PC-9 (cell line): ENCODE measurements at regions not wholly inside any gene's neighbourhood (a gene's known extent, or its start where the extent isn't known, plus 50 kb on each side); places are given as distances from the start of the nearest gene placed in this dataset.

Experiments used
- BruUV-seq: library from RNA; stranded (reverse); fragments of 400-500 nt; replicated peaks from 2 replicates; lab custom pipeline; 2021; lab: Mats Ljungman, UMichigan
- CTCF ChIA-PET: fragments of 300-600 bp; sonication (Branson Sonifier 250); formaldehyde crosslinking; loops from one replicate; lab custom pipeline; 2022; ENCODE audit warnings: antibody characterized with exemption; lab: Charles Lee
- POLR2A ChIA-PET: fragments of 300-600 bp; sonication (Branson Sonifier 250); formaldehyde crosslinking; loops from one replicate; lab custom pipeline; 2022; ENCODE audit warnings: antibody characterized with exemption; ENCODE audit not compliant: unreplicated experiment; lab: Charles Lee
- DNase-seq, 2 experiments: peaks; one replicate each; pipeline versions ENCODE4 v3.0.0 to v3.0.0-alpha.2; 2015 to 2022; ENCODE audit warnings: mixed read lengths in 1 of 2
- H2AFZ ChIP-seq: fragments of 200-600 bp; sonication (generic); 2 replicates; pipeline ENCODE4 v1.8.1; 2017; ENCODE audit warnings: antibody characterized with exemption
- H3F3A ChIP-seq: fragments of 200-600 bp; sonication (generic); 2 replicates; pipeline ENCODE4 v1.8.1; 2017; ENCODE audit warnings: antibody characterized with exemption, mild to moderate bottlenecking, low read depth; ENCODE audit not compliant: insufficient read depth
- H3K27ac ChIP-seq: fragments of 200-600 bp; sonication (generic); 2 replicates; pipeline ENCODE4 v1.6.1; 2016; ENCODE audit warnings: mixed run types
- H3K27me3 ChIP-seq: fragments of 200-600 bp; sonication (generic); 2 replicates; pipeline ENCODE4 v1.6.1; 2016; ENCODE audit warnings: low read depth, mixed run types; ENCODE audit not compliant: insufficient read depth
- H3K36me3 ChIP-seq: fragments of 200-600 bp; sonication (generic); 2 replicates; pipeline ENCODE4 v1.6.1; 2016; ENCODE audit warnings: low read depth, mixed run types
- H3K4me1 ChIP-seq: fragments of 200-600 bp; sonication (generic); replicated peaks from 2 replicates; pipeline ENCODE4 v1.6.1; 2016; ENCODE audit warnings: mixed run types; ENCODE audit not compliant: insufficient read depth
- H3K4me2 ChIP-seq: fragments of 200-600 bp; sonication (generic); 2 replicates; pipeline ENCODE4 v1.6.1; 2017; ENCODE audit warnings: mixed run types
- H3K4me3 ChIP-seq: fragments of 200-600 bp; sonication (generic); 2 replicates; pipeline ENCODE4 v1.6.1; 2016; ENCODE audit warnings: mixed run types
- H3K79me2 ChIP-seq: fragments of 200-600 bp; sonication (generic); 2 replicates; pipeline ENCODE4 v1.6.1; 2017; ENCODE audit warnings: low read depth, mixed run types
- H3K9me2 ChIP-seq: fragments of 200-600 bp; sonication (generic); 2 replicates; pipeline ENCODE4 v1.8.1; 2017; ENCODE audit warnings: mild to moderate bottlenecking; ENCODE audit not compliant: insufficient read depth
- H3K9me3 ChIP-seq: fragments of 200-600 bp; sonication (generic); 2 replicates; pipeline ENCODE4 v1.8.1; 2016; ENCODE audit warnings: low read depth; ENCODE audit not compliant: insufficient read depth
- H4K20me1 ChIP-seq: fragments of 200-600 bp; sonication (generic); 2 replicates; pipeline ENCODE4 v1.8.1; 2017; ENCODE audit not compliant: insufficient read depth
- EZH2 ChIP-seq: fragments of 200-600 bp; sonication (generic); IDR thresholded peaks from 2 replicates; pipeline ENCODE4 v1.8.0; 2017; ENCODE audit warnings: antibody characterized with exemption, low read depth
- intact Hi-C: fragments of 100-400 bp; cut with micrococcal nuclease; formaldehyde crosslinking; loops from one replicate; pipeline ENCODE4 v1.10.0; 2022; ENCODE audit not compliant: unreplicated experiment
- TF ChIP-seq, protein P1 (sequence below): fragments of 200-600 bp; sonication (generic); conservative IDR thresholded peaks from 2 replicates; pipeline ENCODE4 v1.6.1; 2017; ENCODE audit warnings: mixed run types, antibody characterized with exemption, mild to moderate bottlenecking, moderate library complexity

DNA sequence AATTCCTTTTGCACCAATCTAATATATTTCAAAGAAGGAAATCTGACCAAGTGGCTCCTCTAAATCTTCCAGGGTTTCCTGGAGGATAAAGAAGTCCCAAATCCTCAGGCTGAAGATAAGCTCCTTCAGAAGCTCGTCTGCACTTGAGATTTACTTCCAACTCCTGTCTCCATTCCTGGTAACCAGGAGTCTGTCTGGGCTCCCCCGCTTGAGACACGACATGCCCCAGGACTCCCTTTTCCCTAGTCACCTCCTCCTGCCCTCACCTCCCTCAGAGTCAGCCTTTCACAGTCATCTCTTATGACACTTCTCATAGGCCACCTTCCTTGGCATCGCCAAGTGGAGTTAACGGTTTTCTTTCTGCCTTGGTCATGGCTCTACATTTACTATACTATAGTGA lies 103.4 kb upstream of the NEDD9 start:
- BruUV-seq: no TSS peak
- H3K27ac ChIP-seq: no peak overlapping the region
- no peak overlapping the region for H3K4me3 ChIP-seq
- H3K9me2 ChIP-seq: no peaks in the 10 kb centered on the region
- H3K27me3 ChIP-seq: no peaks in the 10 kb centered on the region
- TF ChIP-seq, protein P1, sequence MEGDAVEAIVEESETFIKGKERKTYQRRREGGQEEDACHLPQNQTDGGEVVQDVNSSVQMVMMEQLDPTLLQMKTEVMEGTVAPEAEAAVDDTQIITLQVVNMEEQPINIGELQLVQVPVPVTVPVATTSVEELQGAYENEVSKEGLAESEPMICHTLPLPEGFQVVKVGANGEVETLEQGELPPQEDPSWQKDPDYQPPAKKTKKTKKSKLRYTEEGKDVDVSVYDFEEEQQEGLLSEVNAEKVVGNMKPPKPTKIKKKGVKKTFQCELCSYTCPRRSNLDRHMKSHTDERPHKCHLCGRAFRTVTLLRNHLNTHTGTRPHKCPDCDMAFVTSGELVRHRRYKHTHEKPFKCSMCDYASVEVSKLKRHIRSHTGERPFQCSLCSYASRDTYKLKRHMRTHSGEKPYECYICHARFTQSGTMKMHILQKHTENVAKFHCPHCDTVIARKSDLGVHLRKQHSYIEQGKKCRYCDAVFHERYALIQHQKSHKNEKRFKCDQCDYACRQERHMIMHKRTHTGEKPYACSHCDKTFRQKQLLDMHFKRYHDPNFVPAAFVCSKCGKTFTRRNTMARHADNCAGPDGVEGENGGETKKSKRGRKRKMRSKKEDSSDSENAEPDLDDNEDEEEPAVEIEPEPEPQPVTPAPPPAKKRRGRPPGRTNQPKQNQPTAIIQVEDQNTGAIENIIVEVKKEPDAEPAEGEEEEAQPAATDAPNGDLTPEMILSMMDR: no peak
- no peak for TF ChIP-seq EZH2
- no peaks in the 10 kb centered on the region for H3F3A ChIP-seq
- H3K36me3 ChIP-seq: no peaks in the 10 kb centered on the region
- POLR2A ChIA-PET: no interaction called here
- DNase-seq: no peak
- no peaks in the 10 kb centered on the region for H3K9me3 ChIP-seq
- H3K4me1 ChIP-seq: 0 out of 2 replicates have a peak, but pooled peaks cover 7% of the 10 kb centered on the region
- H4K20me1 ChIP-seq: no peaks in the 10 kb centered on the region
- CTCF ChIA-PET: no interaction called here
- no peaks in the 10 kb centered on the region for H3K79me2 ChIP-seq
- H3K4me2 ChIP-seq: no peak overlapping the region
- intact Hi-C loops: no loop called here
- no peak overlapping the region for H2AFZ ChIP-seq

DNA sequence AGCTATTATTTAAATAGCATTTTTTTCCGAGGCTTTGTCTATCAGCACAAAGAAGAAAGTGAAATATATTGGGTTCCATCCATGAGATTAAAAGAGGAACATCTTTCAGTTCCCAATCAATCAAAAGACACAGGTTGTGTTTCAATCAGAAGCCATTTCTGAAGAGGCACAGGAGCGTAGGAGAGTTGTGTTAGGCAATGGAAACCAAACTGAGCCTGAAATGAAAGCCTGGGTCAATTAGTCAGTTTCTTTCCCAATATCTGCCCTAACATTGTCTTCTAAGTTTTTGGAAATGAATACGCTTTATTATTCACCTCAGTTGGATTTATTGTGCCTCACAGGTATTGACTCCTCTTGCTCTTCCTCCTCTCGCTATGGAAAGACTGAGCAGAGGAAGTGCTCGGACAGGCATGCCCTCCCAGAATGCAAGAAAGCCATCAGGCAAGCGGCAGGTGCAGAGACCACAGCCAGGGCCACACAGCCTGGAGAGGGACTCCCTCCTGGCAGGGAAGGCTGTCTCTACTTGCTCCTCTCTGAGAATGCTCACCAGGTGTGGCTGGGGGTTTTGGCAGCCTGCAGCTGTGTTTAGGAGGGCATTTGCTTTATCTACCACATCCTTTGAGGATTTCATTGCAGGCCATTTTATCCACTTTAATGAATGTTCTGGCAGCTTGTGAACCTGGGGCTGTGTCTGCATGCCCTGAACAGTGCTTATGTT lies 100.8 kb upstream of the NEDD9 start:
- Histone ChIP-seq H2AFZ (no peak overlapping the region), H3F3A (no peaks in the 10 kb centered on the region), H3K4me2 (no peak overlapping the region), H3K27me3 (no peaks in the 10 kb centered on the region), H3K4me1 (no peaks in the 10 kb centered on the region), H3K79me2 (no peaks in the 10 kb centered on the region), H3K9me2 (no peaks in the 10 kb centered on the region), H3K36me3 (no peaks in the 10 kb centered on the region), H4K20me1 (no peaks in the 10 kb centered on the region), H3K4me3 (no peak overlapping the region), H3K9me3 (no peaks in the 10 kb centered on the region), H3K27ac (no peak overlapping the region)
- intact Hi-C loops: no loop called here
- DNase-seq: no peak
- TF ChIP-seq EZH2: no peak
- TF ChIP-seq, protein P1: no peak
- POLR2A ChIA-PET: no interaction called here
- BruUV-seq: no TSS peak
- CTCF ChIA-PET: no interaction called here

DNA sequence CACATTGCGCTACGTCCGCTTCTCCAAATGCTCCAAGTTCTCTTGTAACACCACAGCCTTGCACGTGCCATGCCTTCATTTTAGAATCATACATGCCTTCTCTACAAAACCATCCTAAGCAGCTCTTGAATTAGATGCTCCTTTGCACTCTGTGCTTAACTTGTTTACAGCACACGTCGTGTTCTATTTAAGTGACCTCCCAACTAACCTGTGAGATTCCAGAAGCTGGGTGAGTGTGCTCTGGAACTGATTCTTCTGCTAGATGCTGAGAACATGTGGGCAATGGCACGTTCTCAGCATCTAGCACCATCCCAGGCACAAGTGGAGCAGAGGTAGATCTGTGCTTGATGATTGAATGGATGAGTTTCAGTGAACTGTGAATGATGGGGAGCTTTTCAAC lies 100.0 kb upstream of the NEDD9 start:
- Histone ChIP-seq H3K9me2 (no peaks in the 10 kb centered on the region), H3K27me3 (no peaks in the 10 kb centered on the region), H3K4me1 (no peaks in the 10 kb centered on the region), H3K9me3 (no peaks in the 10 kb centered on the region), H3K36me3 (no peaks in the 10 kb centered on the region), H3K27ac (no peak overlapping the region), H4K20me1 (no peaks in the 10 kb centered on the region), H3K79me2 (no peaks in the 10 kb centered on the region), H2AFZ (no peak overlapping the region), H3K4me3 (no peak overlapping the region), H3F3A (no peaks in the 10 kb centered on the region), H3K4me2 (no peak overlapping the region)
- TF ChIP-seq, protein P1: no peak
- TF ChIP-seq EZH2: no peak
- ChIA-PET POLR2A (no interaction called here), CTCF (no interaction called here)
- DNase-seq: no peak
- BruUV-seq: no TSS peak
- intact Hi-C loops: no loop called here
